ENCODE measurements at regions not wholly inside any gene's neighbourhood (a gene's known extent, or its start where the extent isn't known, plus 50 kb on each side); places are given as distances from the start of the nearest gene placed in this dataset.

GRCh38 chr13:90293793-90294361 is 1053.6 kb upstream of the MIR17HG start:
- Mint-ChIP-seq H3K4me3 (no peak overlapping the region), H3K9me3 (no peaks in the 10 kb centered on the region)

GRCh38 chr13:90299238-90299637 is 1048.2 kb upstream of the MIR17HG start:
- H3K27me3 Mint-ChIP-seq (ENCODE audit: low read depth, poor library complexity): no peaks in the 10 kb centered on the region
- no peak for TF ChIP-seq CTCF (IDR thresholded peaks at IDR 0.05)
- H3K36me3 Mint-ChIP-seq (ENCODE audit: low read depth): no peaks in the 10 kb centered on the region
- no peak for DNase-seq
- H3K4me3 Mint-ChIP-seq: no peak overlapping the region
- no peaks in the 10 kb centered on the region for H3K4me1 Mint-ChIP-seq
- H3K9me3 Mint-ChIP-seq: no peaks in the 10 kb centered on the region
- no peak overlapping the region for H3K27ac Mint-ChIP-seq

More at GRCh38 chr13:90293793-90294361, 1053.6 kb upstream of the MIR17HG start:
- Mint-ChIP-seq H3K27ac (no peak overlapping the region), H3K36me3 (ENCODE audit: low read depth) (no peaks in the 10 kb centered on the region), H3K4me1 (peaks cover 20% of the 10 kb centered on the region), H3K27me3 (ENCODE audit: low read depth, poor library complexity) (no peaks in the 10 kb centered on the region)
- no peak for TF ChIP-seq CTCF (IDR thresholded peaks at IDR 0.05)
- DNase-seq: no peak

GRCh38 chr13:90300015-90300414 is 1047.5 kb upstream of the MIR17HG start:
- Mint-ChIP-seq H3K27me3 (ENCODE audit: low read depth, poor library complexity) (no peaks in the 10 kb centered on the region), H3K36me3 (ENCODE audit: low read depth) (no peaks in the 10 kb centered on the region), H3K27ac (no peak overlapping the region), H3K4me3 (no peak overlapping the region), H3K4me1 (no peaks in the 10 kb centered on the region), H3K9me3 (no peaks in the 10 kb centered on the region)
- no peak for DNase-seq
- no peak for TF ChIP-seq CTCF (IDR thresholded peaks at IDR 0.05)

GRCh38 chr13:90302107-90302506 is 1045.4 kb upstream of the MIR17HG start:
- DNase-seq: no peak
- no peak overlapping the region for H3K4me3 Mint-ChIP-seq
- H3K27me3 Mint-ChIP-seq (ENCODE audit: low read depth, poor library complexity): no peaks in the 10 kb centered on the region
- no peak for TF ChIP-seq CTCF (IDR thresholded peaks at IDR 0.05)
- H3K27ac Mint-ChIP-seq: no peak overlapping the region
- no peaks in the 10 kb centered on the region for H3K4me1 Mint-ChIP-seq
- no peaks in the 10 kb centered on the region for H3K36me3 Mint-ChIP-seq (ENCODE audit: low read depth)
- no peaks in the 10 kb centered on the region for H3K9me3 Mint-ChIP-seq

- Mint-ChIP-seq H3K9me3 (no peaks in the 10 kb centered on the region), H3K4me3 (no peak overlapping the region), H3K36me3 (ENCODE audit: low read depth) (no peaks in the 10 kb centered on the region), H3K27me3 (ENCODE audit: low read depth, poor library complexity) (no peaks in the 10 kb centered on the region), H3K4me1 (no peaks in the 10 kb centered on the region), H3K27ac (no peak overlapping the region)
- TF ChIP-seq CTCF (IDR thresholded peaks at IDR 0.05): no peak
- no peak for DNase-seq
These were observed 1041.7 kb upstream of the MIR17HG start for GRCh38 chr13:90305796-90306195.

GRCh38 chr13:90307136-90307535 is 1040.4 kb upstream of the MIR17HG start:
- no peaks in the 10 kb centered on the region for H3K27me3 Mint-ChIP-seq (ENCODE audit: low read depth, poor library complexity)
- H3K4me3 Mint-ChIP-seq: no peak overlapping the region
- H3K27ac Mint-ChIP-seq: no peak overlapping the region
- DNase-seq: no peak
- no peak for TF ChIP-seq CTCF (IDR thresholded peaks at IDR 0.05)
- H3K36me3 Mint-ChIP-seq (ENCODE audit: low read depth): no peaks in the 10 kb centered on the region
- H3K9me3 Mint-ChIP-seq: no peaks in the 10 kb centered on the region
- H3K4me1 Mint-ChIP-seq: no peaks in the 10 kb centered on the region
